PC-9 (cell line): ENCODE measurements at regions not wholly inside any gene's neighbourhood (a gene's known extent, or its start where the extent isn't known, plus 50 kb on each side); places are given as distances from the start of the nearest gene placed in this dataset.
"Not testable (repeated sequence)": the region's sequence is repeated elsewhere in the genome, so short reads cannot be mapped to it uniquely, and the experiment has no call there.

Source experiments
- BruUV-seq: library from RNA; stranded (reverse); fragments of 400-500 nt; replicated peaks from 2 replicates; lab custom pipeline; 2021; lab: Mats Ljungman, UMichigan
- CTCF ChIA-PET: fragments of 300-600 bp; sonication (Branson Sonifier 250); formaldehyde crosslinking; loops from one replicate; lab custom pipeline; 2022; ENCODE audit warnings: antibody characterized with exemption; lab: Charles Lee
- POLR2A ChIA-PET: fragments of 300-600 bp; sonication (Branson Sonifier 250); formaldehyde crosslinking; loops from one replicate; lab custom pipeline; 2022; ENCODE audit warnings: antibody characterized with exemption; ENCODE audit not compliant: unreplicated experiment; lab: Charles Lee
- DNase-seq, 2 experiments: peaks; one replicate each; pipeline versions ENCODE4 v3.0.0 to v3.0.0-alpha.2; 2015 to 2022; ENCODE audit warnings: mixed read lengths in 1 of 2
- H2AFZ ChIP-seq: fragments of 200-600 bp; sonication (generic); 2 replicates; pipeline ENCODE4 v1.8.1; 2017; ENCODE audit warnings: antibody characterized with exemption
- H3F3A ChIP-seq: fragments of 200-600 bp; sonication (generic); 2 replicates; pipeline ENCODE4 v1.8.1; 2017; ENCODE audit warnings: antibody characterized with exemption, mild to moderate bottlenecking, low read depth; ENCODE audit not compliant: insufficient read depth
- H3K27ac ChIP-seq: fragments of 200-600 bp; sonication (generic); 2 replicates; pipeline ENCODE4 v1.6.1; 2016; ENCODE audit warnings: mixed run types
- H3K27me3 ChIP-seq: fragments of 200-600 bp; sonication (generic); 2 replicates; pipeline ENCODE4 v1.6.1; 2016; ENCODE audit warnings: low read depth, mixed run types; ENCODE audit not compliant: insufficient read depth
- H3K36me3 ChIP-seq: fragments of 200-600 bp; sonication (generic); 2 replicates; pipeline ENCODE4 v1.6.1; 2016; ENCODE audit warnings: low read depth, mixed run types
- H3K4me1 ChIP-seq: fragments of 200-600 bp; sonication (generic); replicated peaks from 2 replicates; pipeline ENCODE4 v1.6.1; 2016; ENCODE audit warnings: mixed run types; ENCODE audit not compliant: insufficient read depth
- H3K4me2 ChIP-seq: fragments of 200-600 bp; sonication (generic); 2 replicates; pipeline ENCODE4 v1.6.1; 2017; ENCODE audit warnings: mixed run types
- H3K4me3 ChIP-seq: fragments of 200-600 bp; sonication (generic); 2 replicates; pipeline ENCODE4 v1.6.1; 2016; ENCODE audit warnings: mixed run types
- H3K79me2 ChIP-seq: fragments of 200-600 bp; sonication (generic); 2 replicates; pipeline ENCODE4 v1.6.1; 2017; ENCODE audit warnings: low read depth, mixed run types
- H3K9me2 ChIP-seq: fragments of 200-600 bp; sonication (generic); 2 replicates; pipeline ENCODE4 v1.8.1; 2017; ENCODE audit warnings: mild to moderate bottlenecking; ENCODE audit not compliant: insufficient read depth
- H3K9me3 ChIP-seq: fragments of 200-600 bp; sonication (generic); 2 replicates; pipeline ENCODE4 v1.8.1; 2016; ENCODE audit warnings: low read depth; ENCODE audit not compliant: insufficient read depth
- H4K20me1 ChIP-seq: fragments of 200-600 bp; sonication (generic); 2 replicates; pipeline ENCODE4 v1.8.1; 2017; ENCODE audit not compliant: insufficient read depth
- CTCF ChIP-seq: fragments of 200-600 bp; sonication (generic); conservative IDR thresholded peaks from 2 replicates; pipeline ENCODE4 v1.6.1; 2017; ENCODE audit warnings: mixed run types, antibody characterized with exemption, mild to moderate bottlenecking, moderate library complexity
- EZH2 ChIP-seq: fragments of 200-600 bp; sonication (generic); IDR thresholded peaks from 2 replicates; pipeline ENCODE4 v1.8.0; 2017; ENCODE audit warnings: antibody characterized with exemption, low read depth
- intact Hi-C: fragments of 100-400 bp; cut with micrococcal nuclease; formaldehyde crosslinking; loops from one replicate; pipeline ENCODE4 v1.10.0; 2022; ENCODE audit not compliant: unreplicated experiment

- Histone ChIP-seq H2AFZ (no peak overlapping the region), H3F3A (peaks cover 5% of the 10 kb centered on the region; the same call in 1 of the 2 replicates), H3K4me3 (no peak overlapping the region), H3K27ac (no peak overlapping the region), H3K9me3 (no peaks in the 10 kb centered on the region), H4K20me1 (no peaks in the 10 kb centered on the region), H3K79me2 (no peaks in the 10 kb centered on the region), H3K4me2 (no peak overlapping the region), H3K4me1 (peaks cover 14% of the 10 kb centered on the region), H3K36me3 (no peaks in the 10 kb centered on the region), H3K27me3 (no peaks in the 10 kb centered on the region), H3K9me2 (no peaks in the 10 kb centered on the region)
- CTCF ChIA-PET = interaction anchor here (0.6 kb wide), 1 partner anchor 353 kb away, joined by 3 read pairs; no protein-coding TSS in a partner anchor
- DNase-seq = no peak
- BruUV-seq = no TSS peak
- intact Hi-C loops = no loop called here
- no peak for TF ChIP-seq EZH2
- TF ChIP-seq CTCF = no peak
- POLR2A ChIA-PET = no interaction called here
Observed at GRCh38 chr18:2237706-2238105, 333.6 kb downstream of the METTL4 start.

- Histone ChIP-seq H3K4me1 (peaks cover 14% of the 10 kb centered on the region), H3F3A (peaks cover 5% of the 10 kb centered on the region; the same call in 1 of the 2 replicates), H3K27ac (no peak overlapping the region), H3K36me3 (no peaks in the 10 kb centered on the region), H3K4me2 (peak overlapping the region; percentile 34; the same call in 1 of the 2 replicates), H4K20me1 (no peaks in the 10 kb centered on the region), H3K9me2 (no peaks in the 10 kb centered on the region), H2AFZ (no peak overlapping the region), H3K4me3 (no peak overlapping the region), H3K79me2 (no peaks in the 10 kb centered on the region), H3K27me3 (no peaks in the 10 kb centered on the region), H3K9me3 (no peaks in the 10 kb centered on the region; the same call in 1 of the 2 replicates)
- POLR2A ChIA-PET = no interaction called here
- DNase-seq = no peak
- TF ChIP-seq CTCF = no peak
- TF ChIP-seq EZH2 = no peak
- intact Hi-C loops = no loop called here
- CTCF ChIA-PET = no interaction called here
- no TSS peak for BruUV-seq
Observed at GRCh38 chr18:2240311-2240705, 331.0 kb downstream of the METTL4 start.

GRCh38 chr18:2244641-2245040 lies 326.7 kb downstream of the METTL4 start:
- Histone ChIP-seq H3K27ac (no peak overlapping the region), H3K4me3 (no peak overlapping the region), H3K9me3 (no peaks in the 10 kb centered on the region; the same call in 1 of the 2 replicates), H3K27me3 (no peaks in the 10 kb centered on the region), H3K9me2 (no peaks in the 10 kb centered on the region), H3K4me2 (no peak overlapping the region), H3K79me2 (no peaks in the 10 kb centered on the region), H3K4me1 (peaks cover 8% of the 10 kb centered on the region), H2AFZ (no peak overlapping the region), H4K20me1 (no peaks in the 10 kb centered on the region), H3F3A (peaks cover under 1% of the 10 kb centered on the region; the same call in 1 of the 2 replicates), H3K36me3 (no peaks in the 10 kb centered on the region)
- intact Hi-C loops = no loop called here
- ChIA-PET CTCF (no interaction called here), POLR2A (interaction anchor here (0.6 kb wide), 1 partner anchor 53 kb away, joined by 6 read pairs; no protein-coding TSS in a partner anchor)
- DNase-seq = no peak
- BruUV-seq = no TSS peak
- TF ChIP-seq EZH2 = no peak
- TF ChIP-seq CTCF = no peak

GRCh38 chr18:2247101-2247500 lies 324.2 kb downstream of the METTL4 start:
- H4K20me1 ChIP-seq, CTCF ChIA-PET, H3K4me3 ChIP-seq, H3K79me2 ChIP-seq, H2AFZ ChIP-seq, H3K27me3 ChIP-seq, POLR2A ChIA-PET, H3K9me2 ChIP-seq, H3K4me2 ChIP-seq, H3F3A ChIP-seq, DNase-seq, H3K27ac ChIP-seq, BruUV-seq, H3K36me3 ChIP-seq, H3K4me1 ChIP-seq, H3K9me3 ChIP-seq, intact Hi-C loops: not testable (repeated sequence)
